CD4-positive, alpha-beta T cell treated with Interleukin-15 for 1 hour (primary cell): ENCODE measurements at regions not wholly inside any gene's neighbourhood (a gene's known extent, or its start where the extent isn't known, plus 50 kb on each side); places are given as distances from the start of the nearest gene placed in this dataset.

Experiments
- DNase-seq: peaks from one replicate; pipeline ENCODE4 v3.0.0-alpha.2; 2020

DNA sequence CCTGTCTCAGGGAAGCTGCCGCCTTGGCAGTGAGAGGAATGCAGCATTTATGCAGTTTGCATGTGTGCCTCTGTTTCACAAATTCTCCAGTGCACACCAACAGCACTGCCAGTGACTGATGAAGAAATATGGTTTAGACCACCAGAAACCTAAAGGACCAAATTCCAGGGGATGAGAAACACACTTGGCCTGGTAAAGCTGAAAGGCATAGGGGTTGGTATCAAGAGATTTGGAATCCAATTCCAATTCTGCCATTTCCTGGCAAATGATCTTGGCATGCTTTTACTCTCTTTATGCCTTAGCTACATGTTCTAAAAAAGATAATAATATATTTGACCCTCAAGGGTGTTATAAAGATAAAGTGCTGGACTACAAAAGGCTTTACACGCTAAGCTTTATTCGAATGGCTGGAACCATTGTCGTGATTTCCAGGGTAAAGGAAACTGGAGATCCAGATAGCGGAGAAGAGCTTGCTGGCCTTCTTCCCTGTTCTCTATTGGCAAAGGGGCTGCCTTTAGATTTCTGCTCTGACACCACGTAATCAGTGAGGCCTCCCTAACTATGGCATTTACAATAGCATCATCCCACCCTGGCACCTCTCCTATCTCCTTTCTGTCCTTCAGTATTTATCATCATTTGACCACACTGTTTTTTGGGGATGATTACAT lies 359.8 kb upstream of the ASIC2 start:
- DNase-seq: no peak

DNA sequence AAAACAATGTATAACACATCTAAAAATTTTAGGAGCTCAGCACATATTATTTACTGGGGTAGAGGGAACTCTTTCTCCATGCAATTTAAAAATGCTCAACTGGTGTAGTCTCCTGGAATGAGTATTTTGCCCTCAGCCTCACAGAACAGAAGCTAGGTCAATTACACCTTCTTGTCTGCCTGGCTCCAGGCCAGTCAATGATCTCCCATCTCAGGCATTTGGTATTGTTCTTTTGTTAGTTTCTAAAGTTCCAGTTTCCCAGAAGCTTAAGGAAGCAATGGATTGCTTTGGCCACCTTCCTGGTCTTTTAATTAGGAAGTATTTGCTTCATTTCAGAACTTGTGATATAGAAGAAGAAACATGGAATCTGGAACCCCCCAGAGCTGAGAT lies 360.3 kb upstream of the ASIC2 start:
- DNase-seq: no peak

DNA sequence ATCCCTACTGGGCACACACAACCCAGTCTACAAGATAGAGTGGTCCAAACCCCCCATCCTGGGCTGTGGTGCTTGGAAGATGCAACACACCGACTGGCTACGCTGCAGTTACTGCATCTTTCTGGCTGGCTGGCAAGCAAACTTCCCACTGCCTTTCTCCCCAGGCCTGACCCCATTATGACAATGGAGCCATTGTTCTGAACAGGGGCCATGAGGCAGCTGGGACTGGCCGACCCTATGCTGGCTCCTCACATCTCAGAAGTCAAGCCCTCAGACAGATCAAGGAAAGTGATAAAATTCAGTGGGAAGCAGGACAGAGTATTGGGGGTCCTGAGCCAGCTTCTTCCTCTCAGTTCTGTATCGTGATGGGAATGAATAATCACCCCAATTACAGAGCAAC lies 364.1 kb upstream of the ASIC2 start:
- DNase-seq: no peak

GRCh38 chr17:33661975-33662374 lies 368.9 kb upstream of the ASIC2 start:
- no peak for DNase-seq

DNA sequence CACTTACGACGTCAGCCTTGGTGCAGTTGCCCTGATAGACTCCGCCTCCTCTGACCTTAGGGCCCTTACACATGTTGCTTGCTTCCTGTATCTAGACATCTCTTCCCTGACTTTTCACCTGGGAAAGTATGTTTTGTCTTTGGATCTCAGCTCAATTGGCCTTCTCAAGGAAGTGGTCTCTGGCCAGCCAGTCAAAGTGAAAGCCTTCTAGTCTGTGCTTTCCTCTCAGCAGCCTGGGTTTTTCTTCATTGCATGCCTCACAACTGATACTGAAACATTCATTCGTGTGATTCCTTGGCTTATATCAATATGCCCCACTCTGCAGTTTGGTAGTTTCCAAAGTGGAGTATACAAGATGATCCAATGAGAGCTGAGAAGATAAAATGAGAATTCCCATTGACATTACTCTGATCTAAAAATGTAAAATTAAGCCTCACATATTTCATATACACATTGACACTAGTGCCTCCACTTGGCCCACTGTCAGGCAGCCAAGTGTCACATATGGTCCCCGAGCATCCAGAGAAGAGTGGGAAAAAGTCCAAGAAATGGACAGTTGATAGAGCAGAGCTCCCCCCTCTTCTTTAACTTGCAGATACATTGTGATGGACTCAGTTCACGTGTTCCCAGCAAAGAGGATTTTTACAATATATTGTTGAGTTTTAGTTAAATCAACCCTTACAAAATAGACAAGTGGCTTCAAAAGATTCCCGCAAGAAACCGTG lies 371.2 kb upstream of the ASIC2 start:
- DNase-seq: no peak

GRCh38 chr17:33667052-33667509 lies 374.0 kb upstream of the ASIC2 start:
- DNase-seq: no peak

- no peak for DNase-seq
Observed at GRCh38 chr17:33667671-33668070, 374.6 kb upstream of the ASIC2 start.

DNA sequence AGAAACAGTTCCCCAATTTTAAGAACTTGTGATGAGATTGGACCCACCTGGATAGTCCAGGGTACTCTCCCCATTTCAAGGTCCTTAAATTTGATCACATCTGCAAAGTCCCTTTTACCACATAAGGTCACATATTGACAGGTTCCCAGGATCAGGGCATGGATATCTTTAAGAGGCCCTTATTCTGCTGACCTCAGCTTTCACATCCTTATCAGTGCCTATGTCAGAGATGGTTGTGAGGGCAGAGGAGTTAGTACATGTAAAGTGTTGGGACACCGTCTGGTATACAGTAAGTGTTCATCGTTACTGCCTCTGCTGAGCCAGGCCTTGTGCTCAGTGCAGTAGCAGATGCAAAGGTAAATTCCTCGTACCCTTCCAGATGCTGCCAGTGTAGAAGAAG lies 375.4 kb upstream of the ASIC2 start:
- no peak for DNase-seq

DNA sequence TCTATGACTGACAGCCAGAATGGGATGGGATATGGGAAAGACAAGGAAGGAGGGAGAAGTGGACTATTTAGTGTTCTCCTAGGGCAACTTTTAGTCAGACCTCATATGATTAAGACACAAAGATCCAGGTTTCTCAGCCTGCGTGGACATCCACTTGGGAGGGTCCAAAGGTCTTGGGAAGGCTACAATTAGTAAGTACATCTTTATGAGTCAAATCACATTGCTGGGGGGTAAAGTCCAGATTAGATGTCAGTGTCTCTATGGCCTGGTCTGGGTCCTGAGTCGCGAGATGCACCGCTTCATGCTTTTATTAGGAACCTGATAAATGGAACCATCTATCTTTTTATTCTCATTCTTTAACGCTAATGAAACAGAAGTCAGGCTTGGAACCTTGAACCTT lies 378.4 kb upstream of the ASIC2 start:
- no peak for DNase-seq

DNA sequence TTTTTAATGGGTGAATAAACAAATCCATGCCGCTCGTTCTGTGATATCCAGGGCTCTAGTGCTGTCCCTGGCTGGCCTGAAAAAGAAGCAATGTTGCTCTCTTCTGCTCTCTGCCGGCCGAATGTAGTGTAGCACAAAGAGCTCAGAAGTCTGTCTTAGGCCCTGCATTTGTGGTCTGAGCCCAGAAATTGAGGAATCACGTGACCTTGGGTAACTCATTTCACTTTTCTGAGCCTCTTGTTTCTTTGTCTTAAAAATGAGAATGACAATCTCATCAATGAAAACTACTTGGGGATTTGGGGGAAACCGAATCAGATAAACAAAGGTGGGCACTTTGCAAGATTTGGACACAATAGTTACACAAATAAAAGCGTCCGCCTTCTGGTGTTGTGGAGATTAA lies 381.6 kb upstream of the ASIC2 start:
- peak; percentile 31 for DNase-seq

DNA sequence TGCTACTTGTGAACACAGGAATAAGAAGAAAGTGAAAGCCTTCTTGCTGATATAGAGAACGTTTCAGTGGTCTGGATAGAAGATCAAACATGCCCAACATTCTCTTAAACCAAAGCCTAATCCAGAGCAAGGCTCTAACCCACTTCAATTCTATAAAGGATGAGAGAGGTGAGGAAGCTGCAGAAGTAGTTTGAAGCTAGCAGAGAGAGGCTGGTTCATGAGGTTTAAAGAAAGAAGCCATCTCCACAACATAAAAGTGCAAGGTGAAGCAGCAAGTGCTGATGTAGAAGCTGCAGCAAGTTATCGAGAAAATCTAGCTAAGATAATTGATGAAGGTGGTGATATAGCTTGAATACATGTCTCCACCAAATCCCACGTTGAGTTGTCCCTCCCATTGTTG lies 383.3 kb upstream of the ASIC2 start:
- DNase-seq: no peak

- no peak for DNase-seq
Observed at GRCh38 chr17:33679595-33679994, 386.5 kb upstream of the ASIC2 start.

DNA sequence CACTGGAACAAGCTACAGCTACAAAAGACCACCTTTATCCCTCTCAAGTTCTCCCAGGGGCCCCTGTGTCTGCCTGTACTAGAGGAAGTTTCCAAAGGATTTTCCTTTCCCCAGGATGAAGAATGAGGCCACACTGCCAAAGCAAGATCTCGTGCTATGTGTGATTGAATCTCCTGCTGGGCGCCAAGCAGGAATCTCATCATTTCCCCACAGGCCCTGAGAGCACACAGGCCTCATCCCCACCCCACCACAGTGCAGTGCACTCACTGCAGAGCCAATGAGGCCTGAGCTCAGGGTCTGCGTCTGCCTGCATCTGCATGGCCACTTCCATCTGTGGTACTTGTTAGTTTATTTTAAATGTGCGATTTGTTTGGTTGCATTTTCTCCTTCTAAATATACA lies 387.4 kb upstream of the ASIC2 start:
- DNase-seq: no peak

- DNase-seq: no peak
Observed at GRCh38 chr17:33682599-33682998, 389.5 kb upstream of the ASIC2 start.

DNA sequence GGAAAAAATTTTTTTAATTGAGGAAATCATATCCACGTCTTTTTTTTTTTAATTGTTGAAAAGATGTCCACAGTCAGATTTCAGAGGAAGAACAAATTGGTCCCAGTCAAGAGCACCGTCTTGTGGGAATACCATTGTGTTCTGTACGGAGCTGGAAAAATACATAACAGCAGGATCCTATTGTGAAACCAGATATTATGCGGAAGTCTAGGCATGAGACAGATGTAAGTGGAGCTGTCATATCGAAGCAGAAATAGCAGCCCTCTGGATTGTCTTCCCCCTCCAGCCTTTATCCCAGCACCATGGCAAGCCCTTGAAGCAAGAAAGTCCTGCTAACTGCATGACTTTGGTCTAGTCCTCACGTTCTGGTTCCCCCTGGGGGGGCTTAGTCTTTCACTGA lies 391.6 kb upstream of the ASIC2 start:
- DNase-seq: no peak

DNA sequence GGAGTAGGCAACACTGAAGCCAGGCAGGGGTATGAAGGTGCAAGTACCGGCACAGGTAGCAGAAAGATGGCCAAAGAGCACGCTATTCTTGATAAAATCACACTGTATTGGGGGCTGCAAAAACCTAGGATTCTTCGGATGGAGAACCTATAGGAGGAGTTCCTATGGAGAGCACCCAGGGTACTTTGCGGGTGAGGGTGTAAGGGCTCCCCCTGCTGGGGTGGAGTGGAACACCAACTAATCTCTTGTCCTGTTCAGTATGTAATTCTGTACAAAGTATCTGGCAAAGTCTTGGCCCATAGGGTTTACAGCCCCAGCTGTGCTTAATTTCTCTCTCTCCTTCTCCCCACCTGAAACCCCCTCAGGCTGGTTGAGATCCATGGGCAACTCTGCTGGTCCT lies 393.1 kb upstream of the ASIC2 start:
- DNase-seq: no peak

- DNase-seq: no peak
Observed at GRCh38 chr17:33687831-33688230, 394.7 kb upstream of the ASIC2 start.

GRCh38 chr17:33688771-33689170 lies 395.7 kb upstream of the ASIC2 start:
- no peak for DNase-seq

DNA sequence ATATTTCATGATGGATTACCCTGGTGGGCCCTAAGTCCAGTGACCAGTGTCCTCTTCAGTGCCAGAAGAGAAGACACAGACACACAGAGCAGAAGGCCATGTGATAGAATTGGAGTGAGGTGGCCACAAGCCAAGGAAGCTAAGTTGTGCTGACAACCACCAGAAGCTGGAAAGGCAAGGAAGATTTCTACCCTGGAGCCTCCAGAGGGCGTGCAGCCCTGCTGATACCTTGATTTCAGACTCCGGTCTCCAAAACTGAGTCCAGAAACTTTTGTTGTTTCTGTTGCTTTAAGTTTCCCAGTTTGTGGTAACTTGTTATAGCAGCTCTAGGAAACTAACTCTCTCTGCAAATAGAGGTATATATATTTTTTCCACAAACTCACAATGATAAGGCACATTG lies 396.6 kb upstream of the ASIC2 start:
- no peak for DNase-seq

DNA sequence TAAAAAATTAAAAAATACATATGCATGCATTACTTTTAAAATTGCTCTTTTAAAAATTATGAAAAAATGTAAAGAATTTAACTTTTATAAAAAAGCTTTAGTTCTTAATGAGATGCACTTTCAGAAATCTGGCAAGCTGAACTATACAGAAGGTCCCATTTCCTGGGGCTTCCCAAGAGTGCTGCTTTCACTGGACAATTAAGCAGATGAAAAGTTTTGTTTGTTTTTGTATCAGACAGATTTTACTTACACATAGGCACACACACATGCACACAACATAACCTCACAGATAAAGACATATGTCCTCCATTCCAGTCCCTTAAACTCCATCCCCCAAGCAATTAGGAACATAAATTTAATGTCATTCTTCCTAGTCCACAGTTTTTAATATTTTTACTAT lies 402.3 kb upstream of the ASIC2 start:
- DNase-seq: no peak

DNA sequence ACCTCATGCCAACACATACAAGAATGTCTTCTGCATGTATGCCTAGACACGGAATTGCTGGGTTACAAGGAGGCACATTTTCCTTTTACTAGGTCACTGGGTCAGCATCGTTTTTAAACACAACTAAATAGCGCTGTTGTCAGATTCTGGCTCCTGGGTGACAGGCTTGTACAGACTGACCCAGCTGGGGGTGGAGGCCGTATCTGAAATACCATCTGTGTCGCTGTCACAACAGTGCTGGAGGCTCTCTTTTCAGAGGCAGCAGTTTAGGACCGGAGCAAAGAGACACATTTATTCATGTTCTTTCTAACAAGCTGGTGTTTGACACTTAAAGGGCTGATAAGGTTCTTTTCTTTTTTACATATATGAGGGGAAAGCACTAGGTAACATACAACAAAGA lies 403.0 kb upstream of the ASIC2 start:
- no peak for DNase-seq

GRCh38 chr17:33697557-33697956 lies 404.5 kb upstream of the ASIC2 start:
- DNase-seq: no peak

DNA sequence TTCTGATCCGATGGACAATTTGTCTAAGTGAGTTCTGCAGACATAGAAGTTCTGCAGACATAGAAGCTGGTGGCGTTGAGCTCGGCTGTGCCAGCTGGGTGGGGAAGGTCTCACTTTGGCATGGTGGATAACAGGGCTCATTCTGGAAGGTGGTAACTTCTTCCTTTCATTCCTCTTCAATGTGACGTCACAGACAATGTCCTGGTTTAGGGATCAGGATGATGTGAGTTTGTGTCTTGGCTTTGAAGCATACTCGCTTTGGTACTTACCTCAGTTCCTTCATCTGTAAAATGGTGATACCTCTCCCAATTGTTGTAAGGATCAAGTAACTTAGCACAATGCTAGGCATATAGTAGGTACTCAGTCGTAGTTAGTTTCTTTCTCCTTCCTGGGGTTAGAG lies 408.8 kb upstream of the ASIC2 start:
- DNase-seq: no peak

GRCh38 chr17:33704856-33705255 lies 411.8 kb upstream of the ASIC2 start:
- DNase-seq: no peak

DNA sequence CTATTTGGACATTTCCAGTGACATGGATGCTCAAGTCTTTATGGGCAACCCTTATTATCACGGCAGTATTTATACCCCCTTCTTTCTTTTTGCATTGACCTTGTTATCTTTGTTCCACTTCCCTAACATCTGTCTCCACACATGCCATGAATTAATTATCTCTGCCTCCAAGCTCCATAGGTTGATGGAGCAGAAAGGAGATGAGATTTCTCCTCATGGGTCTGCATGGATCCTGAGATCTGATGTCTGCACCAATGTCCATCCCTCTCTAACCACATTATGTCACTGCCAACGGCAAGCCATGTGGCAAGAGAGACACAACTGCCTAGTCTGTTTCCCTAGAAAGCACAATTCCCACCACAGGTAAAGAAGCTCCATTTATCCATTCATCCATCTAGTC lies 416.8 kb upstream of the ASIC2 start:
- DNase-seq: no peak
